ENCODE measurements at regions not wholly inside any gene's neighbourhood (a gene's known extent, or its start where the extent isn't known, plus 50 kb on each side); places are given as distances from the start of the nearest gene placed in this dataset.

DNA sequence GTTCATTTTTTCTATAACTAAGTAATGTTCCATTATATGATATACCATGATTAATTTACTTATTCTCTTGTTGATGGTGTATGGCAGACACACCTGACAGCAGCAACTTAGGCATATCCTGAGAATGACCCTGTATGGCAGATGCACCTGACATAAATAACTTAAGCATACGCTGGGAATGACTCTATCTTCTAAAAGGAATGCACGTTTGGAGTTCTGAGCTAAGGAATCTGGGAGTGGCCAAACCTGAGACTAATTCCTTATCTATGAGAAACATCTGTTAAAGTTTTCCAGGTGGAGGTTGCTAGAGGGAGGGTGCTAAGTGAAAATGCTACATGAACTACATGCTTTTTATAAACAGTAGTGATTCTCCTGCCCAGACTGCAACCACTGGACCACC, 96.7 kb upstream of the RGS18 start:
- Histone ChIP-seq H3K36me3 (ENCODE audit: control insufficient read depth in 1 of 2, insufficient read depth in 2 of 2, low read depth in 1 of 2, low read length in 2 of 2) (no peaks in the 10 kb centered on the region), H2BK12ac (ENCODE audit: low read length in 2 of 2) (no peak overlapping the region), H2BK15ac (ENCODE audit: low read depth, poor library complexity, severe bottlenecking) (no peak overlapping the region), H3K27ac (ENCODE audit: low read length, poor library complexity, severe bottlenecking) (no peak overlapping the region), H3K4me1 (ENCODE audit: control insufficient read depth, insufficient read depth, low read depth, low read length) (no peaks in the 10 kb centered on the region), H4K8ac (ENCODE audit: low read length) (no peak overlapping the region), H3K27me3 (ENCODE audit: control insufficient read depth in 1 of 2, insufficient read depth in 1 of 2, low read length in 2 of 2) (no peaks in the 10 kb centered on the region), H3K18ac (ENCODE audit: low read depth in 1 of 2, low read length in 2 of 2) (no peak overlapping the region), H3K4ac (ENCODE audit: low read depth in 1 of 2, low read length in 2 of 2) (no peak overlapping the region), H3K9me3 (ENCODE audit: control insufficient read depth, low read length) (no peaks in the 10 kb centered on the region), H2BK5ac (ENCODE audit: low read depth, low read length, poor library complexity, severe bottlenecking) (no peak overlapping the region), H3K79me1 (replicated peaks; ENCODE audit: low read length, poor library complexity, severe bottlenecking) (no peaks in the 10 kb centered on the region), H2AFZ (ENCODE audit: low read depth, low read length) (no peak overlapping the region), H3K14ac (ENCODE audit: low read length in 2 of 2) (no peak overlapping the region), H2BK120ac (ENCODE audit: low read depth, low read length) (no peak overlapping the region), H3K9ac (ENCODE audit: low read length) (no peak overlapping the region), H3K4me2 (ENCODE audit: low read length, poor library complexity, severe bottlenecking) (no peak overlapping the region), H3K4me3 (ENCODE audit: insufficient read depth in 1 of 2, low read depth in 1 of 2, low read length in 2 of 2) (no peak overlapping the region), H4K91ac (ENCODE audit: low read length) (no peak overlapping the region), H2AK5ac (ENCODE audit: low read length, severe bottlenecking) (no peak overlapping the region), H3K23ac (ENCODE audit: low read length in 2 of 2) (no peak overlapping the region)
- no peak for DNase-seq
- 67% methylated on average over 2 of the region's 2 CpGs for WGBS

DNA sequence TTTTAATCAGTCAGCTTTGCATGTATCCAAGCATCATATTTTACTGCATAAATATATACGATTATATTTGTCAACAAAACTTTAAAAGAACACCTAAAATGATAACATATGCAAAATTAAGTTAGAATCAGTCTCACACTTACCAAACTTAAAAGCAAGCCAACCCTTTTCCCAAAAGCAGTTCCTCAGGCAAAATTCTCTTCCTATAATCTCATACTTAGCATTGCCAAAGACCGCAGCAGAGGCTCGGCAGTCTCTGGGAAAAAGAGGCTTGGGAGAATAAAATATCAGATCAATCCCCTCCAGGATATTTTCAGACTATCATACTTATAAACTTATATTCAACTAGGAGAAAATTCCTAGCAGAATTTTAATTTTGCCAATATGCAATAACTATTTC, 93.2 kb upstream of the RGS18 start:
- H3K27me3 ChIP-seq (ENCODE audit: control insufficient read depth in 1 of 2, insufficient read depth in 1 of 2, low read length in 2 of 2), result no peaks in the 10 kb centered on the region
- H4K91ac ChIP-seq (ENCODE audit: low read length), result no peak overlapping the region
- H3K4me1 ChIP-seq (ENCODE audit: control insufficient read depth, insufficient read depth, low read depth, low read length), result no peaks in the 10 kb centered on the region
- H3K23ac ChIP-seq (ENCODE audit: low read length in 2 of 2), result no peak overlapping the region
- H3K9me3 ChIP-seq (ENCODE audit: control insufficient read depth, low read length), result no peaks in the 10 kb centered on the region
- no peak overlapping the region for H3K4me2 ChIP-seq (ENCODE audit: low read length, poor library complexity, severe bottlenecking)
- no peak overlapping the region for H3K14ac ChIP-seq (ENCODE audit: low read length in 2 of 2)
- H3K4me3 ChIP-seq (ENCODE audit: insufficient read depth in 1 of 2, low read depth in 1 of 2, low read length in 2 of 2), result no peak overlapping the region
- no peak for DNase-seq
- 100% methylated on average over 1 of the region's 3 CpGs for WGBS
- no peak overlapping the region for H2BK5ac ChIP-seq (ENCODE audit: low read depth, low read length, poor library complexity, severe bottlenecking)
- no peak overlapping the region for H3K4ac ChIP-seq (ENCODE audit: low read depth in 1 of 2, low read length in 2 of 2)
- H2AFZ ChIP-seq (ENCODE audit: low read depth, low read length), result no peak overlapping the region
- H2BK12ac ChIP-seq (ENCODE audit: low read length in 2 of 2), result no peak overlapping the region
- H3K18ac ChIP-seq (ENCODE audit: low read depth in 1 of 2, low read length in 2 of 2), result no peak overlapping the region
- no peak overlapping the region for H2BK15ac ChIP-seq (ENCODE audit: low read depth, poor library complexity, severe bottlenecking)
- H3K27ac ChIP-seq (ENCODE audit: low read length, poor library complexity, severe bottlenecking), result no peak overlapping the region
- H3K9ac ChIP-seq (ENCODE audit: low read length), result no peak overlapping the region
- H4K8ac ChIP-seq (ENCODE audit: low read length), result no peak overlapping the region
- no peaks in the 10 kb centered on the region for H3K36me3 ChIP-seq (ENCODE audit: control insufficient read depth in 1 of 2, insufficient read depth in 2 of 2, low read depth in 1 of 2, low read length in 2 of 2)
- H2BK120ac ChIP-seq (ENCODE audit: low read depth, low read length), result no peak overlapping the region
- H2AK5ac ChIP-seq (ENCODE audit: low read length, severe bottlenecking), result no peak overlapping the region
- H3K79me1 ChIP-seq (replicated peaks; ENCODE audit: low read length, poor library complexity, severe bottlenecking), result no peaks in the 10 kb centered on the region

DNA sequence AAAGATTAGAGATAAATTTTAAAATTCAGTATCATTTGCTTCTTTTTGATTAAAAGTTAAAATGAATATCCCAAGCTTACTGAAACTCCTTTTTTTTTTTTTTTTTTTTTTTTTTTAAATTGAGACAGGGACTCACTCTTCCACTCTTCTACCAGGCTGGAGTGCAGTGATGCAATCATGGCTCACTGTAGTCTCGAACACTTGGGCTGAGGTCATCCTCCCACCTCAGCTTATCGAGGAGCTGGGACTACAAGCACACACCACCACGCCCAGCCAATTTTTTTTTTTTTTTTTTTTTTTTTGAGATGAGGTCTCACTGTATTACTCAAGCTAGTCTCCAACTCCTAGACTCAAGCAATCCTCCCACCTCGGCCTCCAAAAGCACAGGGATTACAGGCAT, 92.1 kb upstream of the RGS18 start:
- Histone ChIP-seq H3K36me3 (ENCODE audit: control insufficient read depth in 1 of 2, insufficient read depth in 2 of 2, low read depth in 1 of 2, low read length in 2 of 2) (no peaks in the 10 kb centered on the region), H3K9me3 (ENCODE audit: control insufficient read depth, low read length) (no peaks in the 10 kb centered on the region), H3K27me3 (ENCODE audit: control insufficient read depth in 1 of 2, insufficient read depth in 1 of 2, low read length in 2 of 2) (no peaks in the 10 kb centered on the region), H2BK120ac (ENCODE audit: low read depth, low read length) (no peak overlapping the region), H2BK5ac (ENCODE audit: low read depth, low read length, poor library complexity, severe bottlenecking) (no peak overlapping the region), H3K14ac (ENCODE audit: low read length in 2 of 2) (no peak overlapping the region), H3K27ac (ENCODE audit: low read length, poor library complexity, severe bottlenecking) (no peak overlapping the region), H3K79me1 (replicated peaks; ENCODE audit: low read length, poor library complexity, severe bottlenecking) (no peaks in the 10 kb centered on the region), H3K9ac (ENCODE audit: low read length) (no peak overlapping the region), H2AK5ac (ENCODE audit: low read length, severe bottlenecking) (no peak overlapping the region), H3K23ac (ENCODE audit: low read length in 2 of 2) (no peak overlapping the region), H3K4ac (ENCODE audit: low read depth in 1 of 2, low read length in 2 of 2) (no peak overlapping the region), H2AFZ (ENCODE audit: low read depth, low read length) (no peak overlapping the region), H3K4me2 (ENCODE audit: low read length, poor library complexity, severe bottlenecking) (no peak overlapping the region), H3K4me1 (ENCODE audit: control insufficient read depth, insufficient read depth, low read depth, low read length) (no peaks in the 10 kb centered on the region), H3K18ac (ENCODE audit: low read depth in 1 of 2, low read length in 2 of 2) (no peak overlapping the region), H2BK15ac (ENCODE audit: low read depth, poor library complexity, severe bottlenecking) (no peak overlapping the region), H4K91ac (ENCODE audit: low read length) (no peak overlapping the region), H2BK12ac (ENCODE audit: low read length in 2 of 2) (no peak overlapping the region), H3K4me3 (ENCODE audit: insufficient read depth in 1 of 2, low read depth in 1 of 2, low read length in 2 of 2) (no peak overlapping the region), H4K8ac (ENCODE audit: low read length) (no peak overlapping the region)
- no peak for DNase-seq
- 93% methylated on average over 3 of the region's 4 CpGs for whole genome bisulfite sequencing

DNA sequence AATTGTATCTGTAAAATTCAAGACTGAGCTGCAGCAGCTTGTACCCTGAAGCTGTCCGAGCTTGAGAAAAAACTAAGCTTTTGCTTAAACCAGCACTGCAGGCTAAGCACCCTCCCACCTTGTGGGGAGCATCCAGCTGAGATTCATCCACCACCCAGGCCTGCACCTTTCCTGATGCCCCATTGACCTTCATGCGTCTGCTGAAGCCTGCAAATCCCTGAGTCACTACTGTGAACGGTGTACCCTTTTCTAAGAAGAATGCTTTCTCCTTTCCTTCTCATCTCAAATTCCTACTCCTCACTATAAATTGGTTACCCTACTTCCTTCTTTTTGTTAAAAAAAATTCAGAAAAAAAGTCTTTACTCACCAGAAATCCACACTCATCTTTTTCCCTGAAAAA, 90.9 kb upstream of the RGS18 start:
- H3K18ac ChIP-seq (ENCODE audit: low read depth in 1 of 2, low read length in 2 of 2), result no peak overlapping the region
- no peaks in the 10 kb centered on the region for H3K79me1 ChIP-seq (replicated peaks; ENCODE audit: low read length, poor library complexity, severe bottlenecking)
- H2BK120ac ChIP-seq (ENCODE audit: low read depth, low read length), result no peak overlapping the region
- no peak overlapping the region for H4K8ac ChIP-seq (ENCODE audit: low read length)
- no peak overlapping the region for H2BK5ac ChIP-seq (ENCODE audit: low read depth, low read length, poor library complexity, severe bottlenecking)
- H3K14ac ChIP-seq (ENCODE audit: low read length in 2 of 2), result no peak overlapping the region
- no peak for DNase-seq
- H3K4ac ChIP-seq (ENCODE audit: low read depth in 1 of 2, low read length in 2 of 2), result no peak overlapping the region
- no peak overlapping the region for H2AK5ac ChIP-seq (ENCODE audit: low read length, severe bottlenecking)
- no peaks in the 10 kb centered on the region for H3K4me1 ChIP-seq (ENCODE audit: control insufficient read depth, insufficient read depth, low read depth, low read length)
- no peak overlapping the region for H3K4me3 ChIP-seq (ENCODE audit: insufficient read depth in 1 of 2, low read depth in 1 of 2, low read length in 2 of 2)
- no peak overlapping the region for H2BK12ac ChIP-seq (ENCODE audit: low read length in 2 of 2)
- no peak overlapping the region for H2AFZ ChIP-seq (ENCODE audit: low read depth, low read length)
- no peaks in the 10 kb centered on the region for H3K36me3 ChIP-seq (ENCODE audit: control insufficient read depth in 1 of 2, insufficient read depth in 2 of 2, low read depth in 1 of 2, low read length in 2 of 2)
- no peak overlapping the region for H3K4me2 ChIP-seq (ENCODE audit: low read length, poor library complexity, severe bottlenecking)
- H3K27me3 ChIP-seq (ENCODE audit: control insufficient read depth in 1 of 2, insufficient read depth in 1 of 2, low read length in 2 of 2), result no peaks in the 10 kb centered on the region
- H4K91ac ChIP-seq (ENCODE audit: low read length), result no peak overlapping the region
- no peak overlapping the region for H2BK15ac ChIP-seq (ENCODE audit: low read depth, poor library complexity, severe bottlenecking)
- 77% methylated on average over 3 of the region's 3 CpGs for WGBS
- H3K27ac ChIP-seq (ENCODE audit: low read length, poor library complexity, severe bottlenecking), result no peak overlapping the region
- no peak overlapping the region for H3K9ac ChIP-seq (ENCODE audit: low read length)
- H3K9me3 ChIP-seq (ENCODE audit: control insufficient read depth, low read length), result no peaks in the 10 kb centered on the region
- no peak overlapping the region for H3K23ac ChIP-seq (ENCODE audit: low read length in 2 of 2)

All from mesenchymal stem cell (in vitro differentiated cells and primary cell).